Fibroblast of lung (primary cell): ENCODE measurements at regions not wholly inside any gene's neighbourhood (a gene's known extent, or its start where the extent isn't known, plus 50 kb on each side); places are given as distances from the start of the nearest gene placed in this dataset.

Experiments
- EZH2 ChIP-seq: IDR thresholded peaks from 2 replicates; pipeline ENCODE4 v1.5.1; 2012; ENCODE audit warnings: low read length, control low read depth, mild to moderate bottlenecking; ENCODE audit errors: missing control alignments
- TF ChIP-seq, protein P1 (sequence below), 2 donors: IDR thresholded peaks in 1 of 2; conservative IDR thresholded peaks in 1 of 2; 1 replicate in 1 of 2; 2 replicates in 1 of 2; pipeline ENCODE4 v1.5.1; 2011 to 2012; ENCODE audit warnings: low read length in 2 of 2, control low read depth in 1 of 2, inconsistent platforms in 1 of 2, low read depth in 1 of 2, mild to moderate bottlenecking in 1 of 2

DNA sequence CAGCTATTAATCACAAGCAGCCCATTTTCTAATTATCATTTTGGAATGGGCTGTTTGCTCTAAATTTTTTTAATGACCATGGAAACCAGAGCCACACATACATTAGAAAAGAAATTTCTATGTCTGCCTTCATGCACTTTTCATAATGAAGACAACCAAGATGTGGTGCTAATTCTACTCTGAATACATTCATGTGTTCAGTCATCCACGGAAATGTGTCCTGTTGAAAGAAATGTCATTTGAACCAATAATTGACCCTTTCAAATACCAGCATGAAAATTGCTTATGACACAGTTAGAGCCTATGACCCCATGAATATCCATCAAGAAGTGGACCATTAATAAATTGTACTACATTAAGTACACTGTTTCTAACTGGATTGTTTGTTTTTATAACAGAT, 99.7 kb upstream of the KCNA4 start:
- TF ChIP-seq, protein P1, sequence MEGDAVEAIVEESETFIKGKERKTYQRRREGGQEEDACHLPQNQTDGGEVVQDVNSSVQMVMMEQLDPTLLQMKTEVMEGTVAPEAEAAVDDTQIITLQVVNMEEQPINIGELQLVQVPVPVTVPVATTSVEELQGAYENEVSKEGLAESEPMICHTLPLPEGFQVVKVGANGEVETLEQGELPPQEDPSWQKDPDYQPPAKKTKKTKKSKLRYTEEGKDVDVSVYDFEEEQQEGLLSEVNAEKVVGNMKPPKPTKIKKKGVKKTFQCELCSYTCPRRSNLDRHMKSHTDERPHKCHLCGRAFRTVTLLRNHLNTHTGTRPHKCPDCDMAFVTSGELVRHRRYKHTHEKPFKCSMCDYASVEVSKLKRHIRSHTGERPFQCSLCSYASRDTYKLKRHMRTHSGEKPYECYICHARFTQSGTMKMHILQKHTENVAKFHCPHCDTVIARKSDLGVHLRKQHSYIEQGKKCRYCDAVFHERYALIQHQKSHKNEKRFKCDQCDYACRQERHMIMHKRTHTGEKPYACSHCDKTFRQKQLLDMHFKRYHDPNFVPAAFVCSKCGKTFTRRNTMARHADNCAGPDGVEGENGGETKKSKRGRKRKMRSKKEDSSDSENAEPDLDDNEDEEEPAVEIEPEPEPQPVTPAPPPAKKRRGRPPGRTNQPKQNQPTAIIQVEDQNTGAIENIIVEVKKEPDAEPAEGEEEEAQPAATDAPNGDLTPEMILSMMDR (conservative IDR thresholded peaks at IDR 0.05 in 1 of 2, IDR thresholded peaks at IDR 0.05 in 1 of 2; ENCODE audit: low read depth in 1 of 2, low read length in 2 of 2) = no peak
- TF ChIP-seq EZH2 = no peak
